HG03575 (cell line): ENCODE measurements at regions not wholly inside any gene's neighbourhood (a gene's known extent, or its start where the extent isn't known, plus 50 kb on each side); places are given as distances from the start of the nearest gene placed in this dataset.

ENCODE experiments used
- ATAC-seq: cut with Tn5 transposase; IDR thresholded peaks from one replicate; pipeline ENCODE4 v1.9.1; 2021; ENCODE audit not compliant: unreplicated experiment, insufficient number of reproducible peaks, low FRiP score; ENCODE audit errors: extremely low read depth

DNA sequence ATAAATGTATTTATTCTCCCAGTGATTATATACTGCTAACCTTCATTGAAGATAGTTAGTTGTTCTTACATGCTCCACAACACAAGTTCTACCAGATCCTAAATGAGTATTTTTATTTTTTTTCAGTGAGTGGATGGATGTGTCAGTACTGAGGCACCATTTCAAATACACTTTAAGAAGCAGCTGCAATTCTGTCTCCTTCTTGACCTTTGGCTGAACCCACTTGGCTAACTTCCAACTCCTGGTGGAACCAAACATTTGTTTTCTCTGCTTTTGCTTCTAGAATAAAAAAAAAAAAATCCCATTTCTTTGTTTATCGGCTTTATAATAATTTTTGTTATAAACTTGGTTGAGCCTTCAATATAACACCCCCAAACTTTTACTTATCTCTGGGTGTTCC lies 458.3 kb upstream of the MAP3K7 start:
- no peak for ATAC-seq

- ATAC-seq, result no peak
Observed at GRCh38 chr6:91043751-91044150, 456.9 kb upstream of the MAP3K7 start.

GRCh38 chr6:91042656-91043055 lies 455.8 kb upstream of the MAP3K7 start:
- no peak for ATAC-seq

GRCh38 chr6:91033964-91034363 lies 447.1 kb upstream of the MAP3K7 start:
- ATAC-seq, result no peak

DNA sequence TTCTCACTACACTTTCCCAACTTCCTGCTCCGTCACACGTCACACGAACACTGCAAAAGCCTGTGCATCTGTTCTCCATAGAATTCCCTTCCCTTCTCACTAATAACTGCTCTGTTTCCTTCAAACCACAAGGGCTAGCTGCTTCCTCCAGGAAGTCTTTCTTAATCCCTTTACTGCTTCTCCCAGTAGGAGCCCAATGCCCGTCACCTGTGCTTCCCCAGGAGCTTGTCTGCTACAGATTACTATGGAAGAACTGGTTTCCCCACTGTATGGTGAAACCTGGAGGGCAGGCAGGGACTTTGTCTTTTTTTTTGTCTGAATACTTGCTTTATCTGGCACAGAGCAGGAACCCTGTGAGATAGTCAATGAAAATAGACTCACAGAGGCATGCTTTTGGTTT lies 444.7 kb upstream of the MAP3K7 start:
- no peak for ATAC-seq

- ATAC-seq, result no peak
Observed at GRCh38 chr6:91029211-91029610, 442.3 kb upstream of the MAP3K7 start.

- no peak for ATAC-seq
Observed at GRCh38 chr6:91023529-91023928, 436.7 kb upstream of the MAP3K7 start.

DNA sequence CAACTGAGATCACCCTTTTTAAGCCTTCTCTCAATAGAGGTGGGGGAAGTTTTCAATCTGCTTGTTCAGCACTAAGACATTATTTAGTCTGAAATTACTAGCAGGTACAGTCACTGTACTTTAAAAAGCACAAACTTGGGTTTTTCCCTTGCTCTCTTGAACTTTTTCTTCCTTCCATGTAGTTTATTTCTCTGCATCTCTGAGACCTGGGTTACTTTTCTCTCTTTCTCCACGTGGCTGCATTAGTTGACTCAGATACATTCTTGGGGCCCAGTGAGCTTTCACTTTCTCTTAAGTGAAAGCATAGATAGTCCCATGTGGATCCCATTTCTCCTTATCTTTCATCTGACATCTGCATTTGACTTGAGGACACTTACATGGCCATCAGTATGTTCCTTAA lies 433.9 kb upstream of the MAP3K7 start:
- ATAC-seq, result peak; percentile 55

DNA sequence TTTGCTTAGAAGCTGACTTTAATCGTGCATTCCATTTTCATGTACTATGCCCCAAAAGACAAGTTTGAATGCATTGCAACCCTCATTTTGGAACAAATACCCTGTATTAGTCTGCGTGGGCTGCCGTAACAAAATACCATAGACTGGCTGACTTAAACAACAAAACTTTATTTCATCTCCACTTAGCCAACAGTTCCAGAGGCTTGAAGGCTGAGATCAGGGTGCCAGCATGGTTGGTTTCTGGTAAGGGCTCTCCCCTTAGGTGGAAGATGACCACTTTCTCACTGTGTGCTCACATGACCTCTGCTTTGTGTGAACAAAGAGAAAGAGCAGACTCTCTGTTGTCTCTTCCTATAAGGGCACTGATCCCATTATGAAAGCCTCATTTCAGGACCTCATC lies 431.7 kb upstream of the MAP3K7 start:
- ATAC-seq, result no peak

- ATAC-seq, result no peak
Observed at GRCh38 chr6:91013511-91013910, 426.6 kb upstream of the MAP3K7 start.

GRCh38 chr6:90997076-90997475 lies 410.2 kb upstream of the MAP3K7 start:
- no peak for ATAC-seq

GRCh38 chr6:90993770-90994169 lies 406.9 kb upstream of the MAP3K7 start:
- no peak for ATAC-seq

DNA sequence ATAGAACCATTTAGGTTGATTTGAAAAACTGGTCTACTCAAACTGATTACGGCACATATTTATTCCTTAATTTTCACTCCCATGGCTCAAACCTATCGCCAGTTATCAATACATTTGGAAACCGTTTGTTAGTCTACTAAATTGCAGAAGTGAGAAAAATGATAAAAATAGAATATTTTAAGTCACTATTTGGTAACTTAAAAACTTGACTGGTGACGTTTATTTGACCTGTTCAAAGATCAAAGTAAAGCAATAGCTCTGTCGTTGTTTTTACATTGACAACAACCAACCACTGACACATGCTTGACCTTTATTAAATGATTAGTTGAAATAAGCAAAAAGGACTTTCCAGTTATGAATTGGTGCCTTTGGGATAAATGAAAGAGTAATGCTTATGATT lies 402.9 kb upstream of the MAP3K7 start:
- ATAC-seq, result no peak

- no peak for ATAC-seq
Observed at GRCh38 chr6:90984066-90984465, 397.2 kb upstream of the MAP3K7 start.

DNA sequence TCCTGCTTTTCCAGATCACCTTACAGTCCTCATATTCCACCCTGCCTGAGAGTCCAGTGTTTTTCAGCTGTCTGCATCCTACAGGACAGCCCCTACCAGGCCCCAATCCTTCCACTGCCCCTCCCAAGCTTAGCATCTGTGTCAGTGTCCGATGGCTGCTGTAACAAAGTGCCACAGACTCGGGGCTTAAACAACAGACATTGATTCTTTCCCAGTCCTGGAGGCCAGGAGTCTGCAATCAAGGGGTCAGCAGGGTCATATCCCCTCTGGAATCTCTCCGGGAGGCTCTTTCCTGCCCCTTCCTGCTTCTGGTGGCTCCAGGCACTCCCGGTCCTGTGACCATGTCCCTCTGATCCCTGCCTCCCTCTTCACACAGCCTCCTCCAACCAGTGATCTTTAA lies 396.6 kb upstream of the MAP3K7 start:
- ATAC-seq, result no peak

- no peak for ATAC-seq
Observed at GRCh38 chr6:90982581-90982980, 395.7 kb upstream of the MAP3K7 start.

GRCh38 chr6:90982051-90982450 lies 395.2 kb upstream of the MAP3K7 start:
- no peak for ATAC-seq

GRCh38 chr6:90978046-90978445 lies 391.2 kb upstream of the MAP3K7 start:
- no peak for ATAC-seq

- ATAC-seq, result no peak
Observed at GRCh38 chr6:90977513-90977912, 390.6 kb upstream of the MAP3K7 start.

DNA sequence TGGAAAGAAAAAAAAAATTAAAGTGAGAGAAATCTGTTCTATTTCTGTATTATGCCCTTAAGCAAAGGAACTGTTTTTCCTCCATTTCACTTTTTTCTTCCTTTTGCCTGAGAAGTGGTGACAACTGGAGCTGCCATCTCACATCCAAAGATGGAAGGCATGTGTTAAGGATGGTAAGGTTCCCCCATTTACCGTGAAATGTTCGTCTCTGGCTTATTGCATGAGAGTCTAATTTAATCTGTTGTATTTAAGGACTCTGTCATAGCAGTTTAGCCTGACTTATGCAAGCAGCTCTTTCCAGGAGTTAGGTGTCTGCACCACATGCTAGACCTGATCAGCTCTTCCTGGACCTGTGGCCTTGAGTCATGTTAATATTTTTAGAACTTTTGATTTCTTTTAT lies 389.5 kb upstream of the MAP3K7 start:
- no peak for ATAC-seq

GRCh38 chr6:90975741-90976140 lies 388.9 kb upstream of the MAP3K7 start:
- no peak for ATAC-seq

DNA sequence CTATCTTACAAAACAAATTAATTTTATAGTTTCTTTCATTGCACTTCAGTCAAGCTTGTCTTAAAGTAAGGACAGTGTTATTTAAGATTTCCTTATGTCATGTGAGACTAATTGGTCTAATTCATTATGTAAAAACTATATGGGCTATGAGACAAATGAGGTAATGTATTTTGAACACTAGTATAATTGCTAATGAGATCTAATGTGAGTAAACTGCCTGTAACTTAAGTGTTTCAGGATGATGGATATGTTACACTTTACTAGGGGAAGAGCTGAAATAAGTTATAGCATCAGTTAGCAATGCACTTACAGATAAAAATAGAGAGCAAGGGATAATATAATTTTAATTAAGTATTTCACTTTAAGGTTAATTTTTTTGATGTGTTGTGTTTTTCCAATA lies 386.3 kb upstream of the MAP3K7 start:
- ATAC-seq, result no peak
